SK-N-MC (cell line): ENCODE measurements at regions not wholly inside any gene's neighbourhood (a gene's known extent, or its start where the extent isn't known, plus 50 kb on each side); places are given as distances from the start of the nearest gene placed in this dataset.

Source experiments
- EZH2 ChIP-seq: fragments of 200-600 bp; sonication (generic); IDR thresholded peaks from one replicate; pipeline ENCODE4 v1.6.1; 2017; ENCODE audit warnings: antibody characterized with exemption
- FOXP2 ChIP-seq: optimal IDR thresholded peaks from 2 replicates; pipeline ENCODE3; 2011; ENCODE audit warnings: mild to moderate bottlenecking, moderate library complexity; ENCODE audit not compliant: insufficient read depth; ENCODE audit errors: extremely low read length, control extremely low read depth
- POLR2AphosphoS5 ChIP-seq: IDR thresholded peaks from 2 replicates; pipeline ENCODE4 v1.6.1; 2012; ENCODE audit warnings: mild to moderate bottlenecking, low read depth, low read length, borderline replicate concordance

- TF ChIP-seq POLR2AphosphoS5 = no peak
- TF ChIP-seq EZH2 = no peak
- no peak for TF ChIP-seq FOXP2
These were observed 346.5 kb downstream of the FOXO1 start for GRCh38 chr13:40319699-40320579.
